ENCODE measurements at regions not wholly inside any gene's neighbourhood (a gene's known extent, or its start where the extent isn't known, plus 50 kb on each side); places are given as distances from the start of the nearest gene placed in this dataset.

- Histone ChIP-seq H3K9me3 (ENCODE audit: control insufficient read depth in 2 of 2, insufficient read depth in 1 of 2, low read length in 1 of 2) (no peaks in the 10 kb centered on the region), H3K4me1 (ENCODE audit: control insufficient read depth in 2 of 2, insufficient read depth in 2 of 2, low read length in 2 of 2) (no peaks in the 10 kb centered on the region), H3K27me3 (ENCODE audit: control insufficient read depth in 2 of 2, insufficient read depth in 1 of 2, low read length in 1 of 2) (no peaks in the 10 kb centered on the region), H3K36me3 (ENCODE audit: control insufficient read depth in 2 of 2, insufficient read depth in 2 of 2, low read length in 1 of 2) (no peaks in the 10 kb centered on the region), H3K4me3 (ENCODE audit: low read length in 2 of 2) (no peak overlapping the region), H3K27ac (ENCODE audit: low read depth in 1 of 2, low read length in 1 of 2) (no peak overlapping the region)
- WGBS = 93% methylated on average over 2 of the region's 2 CpGs
- DNase-seq (ENCODE audit: low read depth in 6 of 9, low spot score in 9 of 9) = no peak
Measured at GRCh38 chr3:146322216-146322817, 71.4 kb upstream of the PLSCR4 start.

- no peak overlapping the region for H3K27ac ChIP-seq (ENCODE audit: low read depth in 1 of 2, low read length in 1 of 2)
- DNase-seq (ENCODE audit: low read depth in 6 of 9, low spot score in 9 of 9) = no peak
Measured at GRCh38 chr3:146314871-146315270, 64.0 kb upstream of the PLSCR4 start.

GRCh38 chr3:146313746-146314111 is 62.8 kb upstream of the PLSCR4 start:
- H3K27me3 ChIP-seq (ENCODE audit: control insufficient read depth in 2 of 2, insufficient read depth in 1 of 2, low read length in 1 of 2) = no peaks in the 10 kb centered on the region
- 91% methylated on average over 1 of the region's 1 CpG for WGBS
- DNase-seq (ENCODE audit: low read depth in 6 of 9, low spot score in 9 of 9) = no peak
- H3K4me1 ChIP-seq (ENCODE audit: control insufficient read depth in 2 of 2, insufficient read depth in 2 of 2, low read length in 2 of 2) = no peaks in the 10 kb centered on the region
- H3K4me3 ChIP-seq (ENCODE audit: low read length in 2 of 2) = no peak overlapping the region
- no peaks in the 10 kb centered on the region for H3K9me3 ChIP-seq (ENCODE audit: control insufficient read depth in 2 of 2, insufficient read depth in 1 of 2, low read length in 1 of 2)
- no peaks in the 10 kb centered on the region for H3K36me3 ChIP-seq (ENCODE audit: control insufficient read depth in 2 of 2, insufficient read depth in 2 of 2, low read length in 1 of 2)
- H3K27ac ChIP-seq (ENCODE audit: low read depth in 1 of 2, low read length in 1 of 2) = no peak overlapping the region

More at GRCh38 chr3:146314871-146315270, 64.0 kb upstream of the PLSCR4 start:
- no peak overlapping the region for H3K4me3 ChIP-seq (ENCODE audit: low read length in 2 of 2)
- H3K27me3 ChIP-seq (ENCODE audit: control insufficient read depth in 2 of 2, insufficient read depth in 1 of 2, low read length in 1 of 2) = no peaks in the 10 kb centered on the region
- H3K9me3 ChIP-seq (ENCODE audit: control insufficient read depth in 2 of 2, insufficient read depth in 1 of 2, low read length in 1 of 2) = no peaks in the 10 kb centered on the region
- H3K36me3 ChIP-seq (ENCODE audit: control insufficient read depth in 2 of 2, insufficient read depth in 2 of 2, low read length in 1 of 2) = no peaks in the 10 kb centered on the region
- H3K4me1 ChIP-seq (ENCODE audit: control insufficient read depth in 2 of 2, insufficient read depth in 2 of 2, low read length in 2 of 2) = no peaks in the 10 kb centered on the region

DNA sequence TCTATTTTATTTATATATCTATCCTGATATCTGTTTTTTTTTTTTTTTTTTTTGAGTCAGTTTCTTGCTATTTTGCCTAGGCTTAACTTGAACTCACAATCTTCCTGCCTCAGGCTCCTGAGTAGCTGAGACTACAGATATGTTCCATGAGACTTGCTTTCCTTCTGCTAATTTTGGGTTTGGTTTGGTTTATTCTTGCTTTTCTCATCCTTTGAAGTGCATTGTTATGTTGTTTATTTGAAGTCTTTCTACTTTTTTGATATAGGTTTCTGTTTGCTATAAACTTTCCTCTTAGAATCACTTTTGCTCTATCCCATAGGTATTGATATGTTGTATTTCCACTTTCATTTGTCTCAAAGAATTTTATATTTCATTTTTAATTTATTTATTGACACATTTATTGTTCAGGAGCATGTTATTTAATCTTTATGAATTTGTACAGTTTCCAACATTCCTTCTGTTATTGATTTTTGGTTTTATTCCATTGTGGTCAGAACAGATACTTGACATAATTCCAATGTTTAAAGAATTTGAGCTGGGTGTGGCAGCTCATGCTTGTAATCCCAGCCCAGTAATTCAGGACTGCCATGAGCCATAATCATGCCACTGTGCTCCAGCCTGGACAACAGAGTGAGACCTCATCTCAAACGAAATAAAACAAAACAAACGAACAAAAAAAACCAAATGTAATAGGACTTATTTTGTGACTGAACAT is 62.3 kb upstream of the PLSCR4 start:
- H3K27me3 ChIP-seq (ENCODE audit: control insufficient read depth in 2 of 2, insufficient read depth in 1 of 2, low read length in 1 of 2) = no peaks in the 10 kb centered on the region
- no peak overlapping the region for H3K4me3 ChIP-seq (ENCODE audit: low read length in 2 of 2)
- no peak for DNase-seq (ENCODE audit: low read depth in 6 of 9, low spot score in 9 of 9)
- no peaks in the 10 kb centered on the region for H3K4me1 ChIP-seq (ENCODE audit: control insufficient read depth in 2 of 2, insufficient read depth in 2 of 2, low read length in 2 of 2)
- 90% methylated on average over 2 of the region's 2 CpGs for WGBS
- H3K36me3 ChIP-seq (ENCODE audit: control insufficient read depth in 2 of 2, insufficient read depth in 2 of 2, low read length in 1 of 2) = no peaks in the 10 kb centered on the region
- no peaks in the 10 kb centered on the region for H3K9me3 ChIP-seq (ENCODE audit: control insufficient read depth in 2 of 2, insufficient read depth in 1 of 2, low read length in 1 of 2)
- H3K27ac ChIP-seq (ENCODE audit: low read depth in 1 of 2, low read length in 1 of 2) = no peak overlapping the region

DNA sequence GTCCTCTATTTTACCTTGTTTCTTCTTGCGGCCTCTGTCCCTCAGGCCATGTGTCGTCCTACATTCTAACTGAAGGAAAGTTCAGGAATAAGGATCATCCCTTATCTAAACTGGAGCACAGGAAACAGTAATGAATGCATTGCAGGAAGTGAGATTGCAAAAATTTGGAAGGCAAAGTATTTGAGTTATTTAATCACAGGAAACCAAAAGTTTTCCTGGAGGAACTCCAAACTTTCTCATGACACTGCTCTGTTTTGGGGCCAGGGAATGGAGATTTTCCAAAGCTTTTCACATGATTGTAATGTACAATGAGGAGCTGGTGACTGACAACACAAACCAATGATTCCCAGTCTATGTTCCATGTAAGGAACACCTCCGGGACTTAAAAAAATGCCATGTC is 57.8 kb upstream of the PLSCR4 start:
- no peaks in the 10 kb centered on the region for H3K9me3 ChIP-seq (ENCODE audit: control insufficient read depth in 2 of 2, insufficient read depth in 1 of 2, low read length in 1 of 2)
- 75% methylated on average over 3 of the region's 3 CpGs for WGBS
- DNase-seq (ENCODE audit: low read depth in 6 of 9, low spot score in 9 of 9) = no peak
- H3K36me3 ChIP-seq (ENCODE audit: control insufficient read depth in 2 of 2, insufficient read depth in 2 of 2, low read length in 1 of 2) = no peaks in the 10 kb centered on the region
- no peaks in the 10 kb centered on the region for H3K27me3 ChIP-seq (ENCODE audit: control insufficient read depth in 2 of 2, insufficient read depth in 1 of 2, low read length in 1 of 2)
- H3K27ac ChIP-seq (ENCODE audit: low read depth in 1 of 2, low read length in 1 of 2) = no peak overlapping the region
- no peaks in the 10 kb centered on the region for H3K4me1 ChIP-seq (ENCODE audit: control insufficient read depth in 2 of 2, insufficient read depth in 2 of 2, low read length in 2 of 2)
- H3K4me3 ChIP-seq (ENCODE audit: low read length in 2 of 2) = no peak overlapping the region

GRCh38 chr3:146308222-146308621 is 57.3 kb upstream of the PLSCR4 start:
- Histone ChIP-seq H3K36me3 (ENCODE audit: control insufficient read depth in 2 of 2, insufficient read depth in 2 of 2, low read length in 1 of 2) (no peaks in the 10 kb centered on the region), H3K27me3 (ENCODE audit: control insufficient read depth in 2 of 2, insufficient read depth in 1 of 2, low read length in 1 of 2) (no peaks in the 10 kb centered on the region), H3K4me1 (ENCODE audit: control insufficient read depth in 2 of 2, insufficient read depth in 2 of 2, low read length in 2 of 2) (no peaks in the 10 kb centered on the region), H3K27ac (ENCODE audit: low read depth in 1 of 2, low read length in 1 of 2) (no peak overlapping the region), H3K4me3 (ENCODE audit: low read length in 2 of 2) (no peak overlapping the region), H3K9me3 (ENCODE audit: control insufficient read depth in 2 of 2, insufficient read depth in 1 of 2, low read length in 1 of 2) (no peaks in the 10 kb centered on the region)
- DNase-seq (ENCODE audit: low read depth in 6 of 9, low spot score in 9 of 9) = no peak

- Histone ChIP-seq H3K36me3 (ENCODE audit: control insufficient read depth in 2 of 2, insufficient read depth in 2 of 2, low read length in 1 of 2) (no peaks in the 10 kb centered on the region), H3K4me3 (ENCODE audit: low read length in 2 of 2) (no peak overlapping the region), H3K9me3 (ENCODE audit: control insufficient read depth in 2 of 2, insufficient read depth in 1 of 2, low read length in 1 of 2) (no peaks in the 10 kb centered on the region), H3K27me3 (ENCODE audit: control insufficient read depth in 2 of 2, insufficient read depth in 1 of 2, low read length in 1 of 2) (no peaks in the 10 kb centered on the region), H3K4me1 (ENCODE audit: control insufficient read depth in 2 of 2, insufficient read depth in 2 of 2, low read length in 2 of 2) (no peaks in the 10 kb centered on the region), H3K27ac (ENCODE audit: low read depth in 1 of 2, low read length in 1 of 2) (no peak overlapping the region)
- no peak for DNase-seq (ENCODE audit: low read depth in 6 of 9, low spot score in 9 of 9)
- WGBS = 97% methylated on average over 1 of the region's 1 CpG
Measured at GRCh38 chr3:146307456-146307725, 56.5 kb upstream of the PLSCR4 start.

GRCh38 chr3:146306656-146307455 is 56.0 kb upstream of the PLSCR4 start:
- H3K27ac ChIP-seq (ENCODE audit: low read depth in 1 of 2, low read length in 1 of 2) = no peak overlapping the region
- WGBS = 94% methylated on average over 7 of the region's 7 CpGs
- H3K9me3 ChIP-seq (ENCODE audit: control insufficient read depth in 2 of 2, insufficient read depth in 1 of 2, low read length in 1 of 2) = no peaks in the 10 kb centered on the region

DNA sequence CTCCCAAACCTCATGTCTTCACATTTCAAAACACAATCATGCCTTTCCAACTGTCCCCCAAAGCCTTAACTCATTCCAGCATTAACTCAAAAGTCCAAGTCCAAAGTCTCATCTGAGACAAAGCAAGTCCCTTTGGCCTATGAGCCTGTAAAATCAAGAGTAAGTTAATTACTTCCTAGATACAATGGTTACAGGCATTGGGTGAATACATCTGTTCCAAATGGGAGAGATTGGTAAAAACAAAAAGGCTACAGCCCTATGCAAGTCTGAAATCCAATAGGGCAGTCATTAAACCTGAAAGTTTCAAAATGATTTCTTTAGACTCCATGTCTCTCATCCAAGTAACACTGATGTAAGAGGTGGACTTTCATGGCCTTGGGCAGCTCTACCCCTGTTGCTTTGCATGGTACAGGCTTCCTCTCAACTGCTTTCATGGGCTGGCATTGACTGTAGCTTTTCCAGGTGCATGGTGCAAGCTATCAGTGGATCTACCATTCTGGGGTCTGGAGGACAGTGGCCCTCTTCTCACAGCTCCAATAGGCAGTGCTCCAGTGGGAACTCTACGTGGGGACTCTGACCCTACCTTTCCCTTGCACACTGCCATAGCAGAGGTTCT is 55.0 kb upstream of the PLSCR4 start:
- no peak for DNase-seq (ENCODE audit: low read depth in 6 of 9, low spot score in 9 of 9)
- Histone ChIP-seq H3K27me3 (ENCODE audit: control insufficient read depth in 2 of 2, insufficient read depth in 1 of 2, low read length in 1 of 2) (no peaks in the 10 kb centered on the region), H3K4me1 (ENCODE audit: control insufficient read depth in 2 of 2, insufficient read depth in 2 of 2, low read length in 2 of 2) (no peaks in the 10 kb centered on the region), H3K4me3 (ENCODE audit: low read length in 2 of 2) (no peak overlapping the region), H3K27ac (ENCODE audit: low read depth in 1 of 2, low read length in 1 of 2) (no peak overlapping the region), H3K9me3 (ENCODE audit: control insufficient read depth in 2 of 2, insufficient read depth in 1 of 2, low read length in 1 of 2) (no peaks in the 10 kb centered on the region), H3K36me3 (ENCODE audit: control insufficient read depth in 2 of 2, insufficient read depth in 2 of 2, low read length in 1 of 2) (no peaks in the 10 kb centered on the region)
- WGBS = 95% methylated on average over 1 of the region's 1 CpG

More at GRCh38 chr3:146306656-146307455, 56.0 kb upstream of the PLSCR4 start:
- Histone ChIP-seq H3K27me3 (ENCODE audit: control insufficient read depth in 2 of 2, insufficient read depth in 1 of 2, low read length in 1 of 2) (no peaks in the 10 kb centered on the region), H3K36me3 (ENCODE audit: control insufficient read depth in 2 of 2, insufficient read depth in 2 of 2, low read length in 1 of 2) (no peaks in the 10 kb centered on the region), H3K4me1 (ENCODE audit: control insufficient read depth in 2 of 2, insufficient read depth in 2 of 2, low read length in 2 of 2) (no peaks in the 10 kb centered on the region), H3K4me3 (ENCODE audit: low read length in 2 of 2) (no peak overlapping the region)
- no peak for DNase-seq (ENCODE audit: low read depth in 6 of 9, low spot score in 9 of 9)

Measured in thymus (tissue), 11 donors.